ENCODE measurements at regions not wholly inside any gene's neighbourhood (a gene's known extent, or its start where the extent isn't known, plus 50 kb on each side); places are given as distances from the start of the nearest gene placed in this dataset.

GRCh38 chr11:15390857-15391256, 276.1 kb downstream of the INSC start:
- intact Hi-C loops (cut with DNase I), result no loop called here
- TF ChIP-seq POLR2A (IDR thresholded peaks at IDR 0.05) (no peak), CTCF (IDR thresholded peaks at IDR 0.05) (no peak)

DNA sequence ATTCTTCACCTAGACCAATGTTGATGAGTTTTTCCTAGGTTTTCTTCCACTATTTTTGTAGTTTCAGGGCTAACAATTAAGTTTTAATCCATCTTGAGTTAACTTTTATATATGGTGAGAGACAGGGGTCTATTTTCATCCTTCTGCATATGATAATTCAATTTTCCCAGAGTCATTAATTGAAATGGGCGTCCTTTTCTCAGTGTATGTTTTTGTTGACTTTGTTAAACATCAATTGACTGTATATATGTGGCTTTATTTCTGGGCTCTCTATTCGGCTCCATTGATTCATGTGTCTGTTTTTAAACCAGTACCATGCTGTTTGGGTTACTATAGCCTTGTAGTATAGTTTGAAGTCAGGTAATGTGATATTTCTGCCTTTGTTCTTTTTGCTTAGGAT, 282.1 kb downstream of the INSC start:
- no peak for TF ChIP-seq CTCF (IDR thresholded peaks at IDR 0.05)
- TF ChIP-seq POLR2A (IDR thresholded peaks at IDR 0.05), result no peak
- H3K4me3 ChIP-seq, result no peak overlapping the region
- no peak overlapping the region for H3K27ac ChIP-seq
- intact Hi-C loops (cut with DNase I), result no loop called here
- peaks cover 0 to 9% (median 0%) of the 10 kb centered on the region in 3 donors for H3K9me3 ChIP-seq
- DNase-seq, result no peak
- no peaks in the 10 kb centered on the region for H3K36me3 ChIP-seq
- WGBS, 2 donors, result 63 to 89% methylated on average over 2 of the region's 2 CpGs
- no peaks in the 10 kb centered on the region for H3K27me3 ChIP-seq
- no peaks in the 10 kb centered on the region for H3K4me1 ChIP-seq

More at GRCh38 chr11:15390857-15391256, 276.1 kb downstream of the INSC start:
- H3K27me3 ChIP-seq, result no peaks in the 10 kb centered on the region
- H3K4me3 ChIP-seq, result no peak overlapping the region
- no peak for DNase-seq
- no peaks in the 10 kb centered on the region for H3K4me1 ChIP-seq
- 36% methylated on average over 1 of the region's 1 CpG for WGBS, 2 donors
- H3K36me3 ChIP-seq, result no peaks in the 10 kb centered on the region
- H3K27ac ChIP-seq, result no peak overlapping the region
- peaks cover 0 to 13% (median 0%) of the 10 kb centered on the region in 3 donors for H3K9me3 ChIP-seq

- no peak for DNase-seq
- H3K4me1 ChIP-seq, result no peaks in the 10 kb centered on the region
- 64 to 80% methylated on average over 3 of the region's 3 CpGs for WGBS, 2 donors
- peaks cover 0 to 5% (median 0%) of the 10 kb centered on the region in 3 donors for H3K9me3 ChIP-seq
- H3K27ac ChIP-seq, result no peak overlapping the region
- TF ChIP-seq CTCF (IDR thresholded peaks at IDR 0.05) (no peak), POLR2A (IDR thresholded peaks at IDR 0.05) (no peak)
- intact Hi-C loops (cut with DNase I), result no loop called here
- no peaks in the 10 kb centered on the region for H3K27me3 ChIP-seq
- no peaks in the 10 kb centered on the region for H3K36me3 ChIP-seq
- H3K4me3 ChIP-seq, result no peak overlapping the region
These were observed 292.2 kb downstream of the INSC start for GRCh38 chr11:15406851-15407351.

GRCh38 chr11:15412054-15412453, 297.3 kb downstream of the INSC start:
- no peak for DNase-seq
- H3K27ac ChIP-seq, result no peak overlapping the region
- no peaks in the 10 kb centered on the region for H3K36me3 ChIP-seq
- H3K4me3 ChIP-seq, result no peak overlapping the region
- 38 to 65% methylated on average over 2 of the region's 2 CpGs for WGBS, 2 donors
- H3K4me1 ChIP-seq, result no peaks in the 10 kb centered on the region
- TF ChIP-seq CTCF (IDR thresholded peaks at IDR 0.05) (no peak), POLR2A (IDR thresholded peaks at IDR 0.05) (no peak)
- no peaks in the 10 kb centered on the region for H3K27me3 ChIP-seq
- H3K9me3 ChIP-seq, result no peaks in the 10 kb centered on the region
- intact Hi-C loops (cut with DNase I), result no loop called here

GRCh38 chr11:15418921-15419320, 304.2 kb downstream of the INSC start:
- Histone ChIP-seq H3K36me3 (no peaks in the 10 kb centered on the region), H3K9me3 (no peaks in the 10 kb centered on the region), H3K27ac (no peak overlapping the region), H3K4me3 (no peak overlapping the region), H3K4me1 (no peaks in the 10 kb centered on the region), H3K27me3 (no peaks in the 10 kb centered on the region)
- intact Hi-C loops (cut with DNase I), result no loop called here
- 51 to 55% methylated on average over 3 of the region's 3 CpGs for WGBS, 2 donors
- TF ChIP-seq POLR2A (IDR thresholded peaks at IDR 0.05) (no peak), CTCF (IDR thresholded peaks at IDR 0.05) (no peak)
- no peak for DNase-seq
